GM21390 (cell line): ENCODE measurements at regions not wholly inside any gene's neighbourhood (a gene's known extent, or its start where the extent isn't known, plus 50 kb on each side); places are given as distances from the start of the nearest gene placed in this dataset.
"Not testable (repeated sequence)": the region's sequence is repeated elsewhere in the genome, so short reads cannot be mapped to it uniquely, and the experiment has no call there.

ENCODE experiments used
- ATAC-seq: cut with Tn5 transposase; IDR thresholded peaks from one replicate; pipeline ENCODE4 v1.9.1; 2021; ENCODE audit not compliant: unreplicated experiment

DNA sequence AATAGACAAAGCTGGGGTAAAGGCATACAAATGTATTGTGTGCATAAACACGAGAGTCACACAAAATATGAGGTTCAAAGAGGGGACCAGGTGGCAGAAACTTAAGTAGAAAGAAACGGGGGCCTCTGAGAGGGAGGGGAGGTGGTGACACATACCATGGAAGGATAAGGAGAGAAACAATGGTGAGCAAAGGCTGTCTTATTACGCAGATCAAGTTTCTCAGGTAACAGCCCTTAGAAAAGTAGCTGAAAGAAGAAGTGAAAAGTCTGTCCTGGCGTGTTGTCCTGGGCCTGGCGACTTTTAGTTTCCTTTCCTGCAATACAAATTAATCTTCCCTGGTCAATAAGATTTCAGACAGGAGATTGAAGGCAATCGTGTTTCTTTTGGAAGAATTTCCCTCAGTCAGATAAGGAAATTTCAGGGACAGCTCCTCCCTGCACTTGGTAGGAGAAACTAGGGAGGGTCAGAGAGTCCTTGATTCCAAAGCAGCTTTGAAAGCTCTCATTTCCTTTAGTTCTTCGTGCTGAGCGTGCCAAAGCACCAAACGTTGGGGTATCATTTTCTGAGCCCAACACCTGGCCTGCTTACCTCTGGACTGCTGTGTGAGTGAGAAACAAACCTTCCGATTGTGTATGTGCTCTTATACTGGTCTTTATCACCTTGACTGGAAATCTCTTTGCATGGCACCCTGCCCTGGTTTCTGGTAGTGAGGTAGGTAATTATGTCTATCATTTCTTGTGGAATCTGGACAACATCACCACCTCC, 676.7 kb upstream of the LCORL start:
- no peak for ATAC-seq

DNA sequence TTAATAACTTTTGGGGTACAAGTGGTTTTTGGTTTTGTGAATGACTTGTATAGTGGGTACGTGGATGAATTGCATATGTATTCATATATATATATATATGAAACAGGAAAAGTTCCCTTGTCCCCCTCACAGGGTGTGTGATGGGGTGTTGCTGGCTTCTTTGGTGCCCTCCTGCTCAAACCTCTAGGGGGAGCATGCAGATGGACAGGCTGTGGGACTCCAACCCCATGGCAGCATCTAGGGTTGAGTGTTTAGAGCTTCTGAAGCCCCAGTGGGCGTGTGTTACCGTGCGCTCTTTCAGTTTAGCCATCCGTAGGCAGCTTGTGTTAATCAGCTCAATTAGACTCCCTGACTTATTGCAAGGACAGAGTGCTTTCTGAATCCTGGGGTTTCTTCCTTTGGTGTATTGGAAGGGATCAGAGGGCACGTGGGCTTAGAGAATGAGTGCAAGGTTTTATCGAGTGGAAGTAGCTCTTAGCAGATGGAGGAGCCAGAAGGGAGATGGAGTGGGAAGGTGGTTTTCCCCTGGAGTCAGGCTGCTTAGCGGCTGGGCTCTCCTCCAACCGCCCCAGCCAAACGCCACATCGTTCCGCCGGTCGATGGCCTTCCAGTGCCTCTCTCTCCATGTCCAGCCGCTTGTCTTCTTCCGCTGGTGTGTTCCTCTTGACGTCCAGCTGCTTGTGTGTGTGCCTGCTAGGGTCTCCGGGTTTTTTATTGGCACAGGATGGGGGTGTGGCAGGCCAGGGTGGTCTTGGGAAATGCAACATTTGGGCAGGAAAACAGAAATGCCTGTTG, 674.4 kb upstream of the LCORL start:
- no peak for ATAC-seq

DNA sequence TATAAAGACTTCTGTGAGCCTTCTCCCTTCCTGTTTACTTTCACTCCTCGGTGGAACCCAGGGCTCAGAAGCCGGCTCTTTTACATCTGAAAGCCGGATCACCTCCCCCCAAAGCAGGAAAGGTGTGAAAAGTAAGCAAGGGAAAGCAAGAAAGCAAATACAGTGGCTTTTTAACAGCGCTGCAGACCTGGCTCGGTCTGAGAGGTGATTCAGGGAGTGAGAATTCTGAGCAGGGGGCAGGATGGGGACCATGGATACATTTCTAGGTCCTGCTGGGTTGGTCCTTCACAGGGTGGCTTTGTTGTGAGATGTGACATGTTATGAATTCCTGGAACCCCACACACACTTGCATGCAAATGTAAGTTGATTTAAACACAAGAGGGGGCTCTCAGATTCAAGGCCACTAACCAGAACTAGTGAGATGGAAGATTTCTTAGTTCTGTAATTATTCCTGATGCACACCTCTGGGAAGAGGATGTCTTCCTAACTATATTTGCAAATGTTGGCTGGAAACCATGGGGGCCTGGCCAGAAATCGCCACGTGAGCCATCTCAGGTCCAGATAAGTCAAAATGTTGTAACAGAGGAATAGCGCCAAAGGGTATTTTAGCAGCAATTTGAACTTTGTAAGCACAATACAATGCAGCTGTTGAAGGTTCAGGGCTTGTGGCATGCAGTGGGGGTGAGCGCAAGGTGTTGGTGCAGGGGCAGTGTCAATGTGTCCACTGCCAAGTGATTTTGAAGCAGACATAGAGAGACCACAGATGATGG, 670.1 kb upstream of the LCORL start:
- no peak for ATAC-seq

DNA sequence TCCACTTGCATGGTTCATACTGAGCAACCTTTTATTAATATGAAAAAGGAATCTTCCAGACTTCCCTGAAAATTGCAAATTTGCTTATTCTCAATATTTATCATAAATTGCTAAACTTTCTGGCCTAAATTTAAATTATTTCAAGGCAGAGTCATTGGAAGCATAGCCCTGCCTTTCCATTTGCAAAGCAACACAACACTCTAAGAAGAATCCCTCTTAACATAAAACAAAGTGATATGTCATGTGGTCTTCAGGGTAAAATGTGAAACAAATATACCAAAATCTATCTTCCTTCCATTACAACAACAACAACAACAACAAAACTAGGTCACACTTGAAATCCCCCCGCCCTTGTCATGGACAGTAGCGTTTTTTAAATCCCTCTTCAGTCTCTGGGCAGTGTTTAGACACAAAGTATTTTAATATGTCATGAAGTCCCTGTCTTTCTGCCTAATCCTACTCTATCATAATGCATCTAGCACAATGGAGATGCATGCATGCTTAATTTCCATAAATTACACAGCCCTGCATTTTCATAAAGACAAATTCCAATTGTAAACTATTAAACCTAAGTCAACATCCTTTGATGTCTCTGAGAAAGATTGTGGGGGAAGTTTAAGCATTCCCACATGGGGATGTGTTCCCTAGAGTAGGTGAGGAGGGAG, 668.9 kb upstream of the LCORL start:
- no peak for ATAC-seq

DNA sequence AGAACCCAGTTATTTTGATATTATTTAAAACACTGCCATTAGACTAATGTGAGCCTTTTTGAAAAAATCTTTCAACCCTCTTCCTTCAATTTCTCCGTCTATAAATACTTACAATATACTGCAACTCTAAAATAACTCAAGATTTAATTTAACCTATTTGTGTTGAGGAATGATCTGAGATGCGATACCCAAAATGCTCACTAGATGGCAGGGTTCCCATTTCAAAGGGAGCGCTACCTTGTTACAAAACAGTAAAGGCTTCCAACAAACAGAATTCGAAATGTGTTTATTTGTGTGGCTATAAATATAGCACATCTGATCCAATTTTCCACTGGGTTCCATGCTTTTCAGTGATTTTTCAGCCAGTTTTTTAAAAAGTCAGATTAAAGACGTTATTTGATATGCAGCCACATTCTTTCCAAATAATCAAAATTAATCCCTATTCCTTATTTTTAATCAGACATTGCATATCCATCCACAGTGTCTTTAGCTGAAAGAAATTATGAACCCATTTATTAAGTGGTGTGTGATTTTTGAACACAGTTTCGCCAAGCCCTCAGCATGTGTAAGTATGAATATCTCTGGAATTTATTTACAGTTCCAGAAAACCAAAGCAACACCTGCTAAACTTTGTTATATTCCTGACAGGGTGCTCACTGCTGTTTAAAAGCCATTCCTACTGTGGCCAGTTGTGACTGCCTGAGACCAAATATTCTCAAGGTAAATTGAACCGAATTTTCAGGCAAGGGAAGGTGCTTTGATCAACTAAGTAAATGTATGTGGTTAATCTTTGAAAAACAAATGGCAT, 668.0 kb upstream of the LCORL start:
- peak; percentile 77 for ATAC-seq

DNA sequence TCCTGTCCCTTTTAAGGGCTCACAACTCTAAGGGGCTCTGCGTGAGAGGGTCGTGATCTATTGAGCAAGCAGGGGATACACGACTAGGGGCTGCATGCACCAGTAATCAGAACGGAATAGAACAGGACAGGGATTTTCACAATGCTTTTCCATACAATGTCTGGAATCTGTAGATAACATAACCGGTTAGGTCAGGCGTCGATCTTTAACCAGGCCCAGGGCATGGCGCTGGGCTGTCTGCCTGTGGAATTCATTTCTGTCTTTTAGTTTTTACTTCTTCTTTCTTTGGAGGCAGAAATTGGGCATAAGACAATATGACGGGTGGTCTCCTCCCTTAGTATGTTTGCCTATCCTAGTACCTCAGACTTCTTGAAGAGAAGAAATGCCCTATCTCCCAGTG, 666.8 kb upstream of the LCORL start:
- ATAC-seq = not testable (repeated sequence)

DNA sequence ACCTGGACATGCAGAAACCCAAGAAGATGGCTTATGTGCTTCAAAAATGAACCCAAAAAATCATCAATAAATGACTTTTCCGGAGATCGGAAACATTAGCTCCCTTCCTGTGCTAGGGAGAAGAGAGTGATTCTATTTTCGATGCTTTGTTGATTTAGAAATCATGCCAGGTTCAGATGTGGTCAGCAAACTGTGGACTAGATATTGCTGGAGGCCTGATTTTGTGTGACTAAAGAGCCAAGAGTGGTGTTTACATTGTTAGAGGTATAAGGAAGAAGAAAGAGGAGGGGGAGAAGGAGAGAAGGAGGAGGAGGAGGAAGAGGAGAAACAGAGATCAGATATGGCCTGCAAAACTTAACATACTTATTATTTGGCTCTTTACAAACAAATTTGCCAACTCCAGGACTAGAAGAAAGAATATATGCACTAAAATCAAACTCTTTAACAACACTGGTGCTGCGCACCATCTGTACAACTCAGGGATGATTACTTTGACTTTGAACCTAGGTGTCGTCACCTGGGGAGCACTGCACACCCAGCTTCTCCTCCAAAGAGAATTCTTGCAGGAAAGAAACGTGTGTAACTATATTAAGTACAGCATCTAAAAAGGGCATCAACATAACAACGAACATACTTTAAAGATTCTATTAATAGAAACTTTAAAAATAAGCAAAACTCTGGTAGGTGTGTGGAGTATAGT, 664.9 kb upstream of the LCORL start:
- no peak for ATAC-seq

DNA sequence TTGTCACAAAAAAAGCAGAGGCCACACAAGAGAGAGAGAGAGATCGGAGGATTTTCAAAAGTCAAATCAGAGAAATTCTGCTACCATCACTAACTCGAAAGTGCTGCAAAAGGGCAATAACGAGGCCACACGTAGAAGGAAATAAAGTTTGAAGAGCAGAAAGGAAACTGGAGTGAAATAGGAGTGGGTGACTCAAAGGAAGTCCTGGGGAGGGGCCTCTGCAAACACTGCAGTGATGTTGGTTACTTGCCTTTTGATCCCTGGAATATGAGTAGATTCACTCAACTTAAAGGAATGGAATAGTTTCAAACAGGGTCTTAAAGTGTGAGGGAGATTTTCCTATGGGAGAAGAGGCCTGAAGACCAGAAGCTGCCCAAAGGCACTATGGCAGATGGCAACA, 663.4 kb upstream of the LCORL start:
- no peak for ATAC-seq

DNA sequence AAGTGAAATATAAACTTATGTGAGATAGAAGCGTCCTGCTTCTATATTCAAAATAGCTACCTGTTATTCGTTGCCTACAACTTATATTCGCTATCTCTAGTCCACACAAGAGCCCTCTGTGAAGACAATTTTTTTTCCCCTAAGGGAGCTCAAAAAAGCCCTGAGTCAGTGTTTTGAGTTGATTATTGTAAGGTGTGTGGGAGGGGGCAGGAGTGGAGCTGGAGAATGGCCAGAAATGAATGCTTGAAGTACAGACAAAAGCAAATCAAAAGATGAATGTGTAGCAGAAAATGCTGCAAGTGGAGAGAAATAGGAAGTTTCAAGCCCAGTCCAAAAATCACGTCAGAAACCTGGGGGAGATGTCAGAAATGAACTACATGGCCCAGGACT, 655.0 kb upstream of the LCORL start:
- ATAC-seq = no peak

DNA sequence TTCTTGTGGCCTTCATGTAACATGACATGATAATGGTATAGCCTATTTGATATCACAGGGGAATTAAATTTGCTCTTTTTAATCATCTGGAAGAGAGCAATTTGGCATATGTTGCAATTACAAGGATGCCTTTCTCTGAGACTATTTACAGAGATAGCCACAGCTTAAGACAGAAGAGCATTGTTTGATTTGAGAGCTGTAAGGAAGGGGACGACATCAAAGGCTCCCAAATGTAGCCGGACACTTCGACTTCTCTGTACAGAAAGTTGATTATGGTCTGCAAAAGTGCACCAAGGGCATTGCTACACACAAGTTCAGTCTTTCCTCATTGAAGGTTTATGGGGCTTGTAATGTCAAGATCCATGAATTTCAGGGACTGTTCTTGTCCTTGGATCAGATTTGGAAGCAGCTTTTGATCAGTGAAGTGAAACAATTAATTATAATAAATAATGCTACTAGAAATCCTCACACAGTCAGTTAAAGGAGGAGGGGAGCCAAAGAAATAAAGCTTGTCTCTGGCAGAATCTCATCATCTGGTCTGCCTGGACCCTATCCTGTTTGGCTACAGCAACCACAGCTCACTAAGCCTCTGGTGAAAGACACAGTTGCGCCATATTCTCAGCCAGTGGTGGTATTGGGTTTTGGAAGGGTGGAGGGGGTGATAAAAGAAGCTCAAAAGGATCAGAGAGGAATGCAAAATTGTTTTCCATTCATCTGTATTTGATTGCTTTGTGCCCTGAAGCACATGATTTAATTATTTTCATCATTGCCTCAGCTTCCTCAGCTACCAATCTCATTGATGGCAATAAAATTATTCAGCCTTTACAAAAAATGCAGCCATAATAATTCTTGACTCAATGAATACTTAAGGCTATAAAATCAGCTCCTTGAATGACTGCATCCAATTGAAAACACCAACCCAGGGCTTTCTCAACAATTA, 654.3 kb upstream of the LCORL start:
- no peak for ATAC-seq

DNA sequence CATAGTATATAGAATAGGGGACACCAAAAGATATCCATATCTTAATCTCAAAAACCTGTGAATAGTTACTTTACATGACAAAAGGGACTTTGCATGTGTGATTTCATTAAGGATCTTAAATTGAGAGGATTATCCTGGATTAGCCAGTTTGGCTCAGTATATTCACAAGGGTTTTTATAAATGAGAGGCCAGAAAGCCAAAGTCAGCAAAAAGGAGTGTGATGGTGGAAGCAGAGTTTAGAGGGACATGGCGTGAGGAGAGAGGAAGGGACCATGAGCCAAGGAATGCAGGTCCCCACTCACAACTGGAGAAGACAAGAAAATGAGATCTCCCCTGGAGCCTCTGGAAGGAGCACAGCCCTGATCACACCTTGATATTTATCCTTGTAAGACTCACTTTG, 648.5 kb upstream of the LCORL start:
- ATAC-seq = no peak

DNA sequence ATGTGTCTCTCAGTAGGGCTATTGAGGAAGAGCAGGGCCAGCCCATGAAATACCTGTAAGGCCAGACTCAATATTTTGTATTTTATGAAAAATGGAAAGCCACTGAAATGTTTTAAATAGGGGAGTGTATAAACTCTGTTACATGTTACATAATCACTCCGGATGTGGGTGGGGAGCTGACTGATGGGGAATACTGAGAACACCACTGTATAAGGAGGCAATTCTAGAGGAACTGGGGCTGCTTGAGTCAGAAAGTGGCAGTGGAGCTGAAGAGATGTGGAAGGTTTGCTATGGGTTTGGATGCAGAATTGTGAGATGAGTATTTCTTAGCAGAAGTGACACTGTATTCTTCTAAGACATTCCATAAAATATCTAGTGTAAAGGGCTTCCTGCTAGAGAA, 647.8 kb upstream of the LCORL start:
- no peak for ATAC-seq

DNA sequence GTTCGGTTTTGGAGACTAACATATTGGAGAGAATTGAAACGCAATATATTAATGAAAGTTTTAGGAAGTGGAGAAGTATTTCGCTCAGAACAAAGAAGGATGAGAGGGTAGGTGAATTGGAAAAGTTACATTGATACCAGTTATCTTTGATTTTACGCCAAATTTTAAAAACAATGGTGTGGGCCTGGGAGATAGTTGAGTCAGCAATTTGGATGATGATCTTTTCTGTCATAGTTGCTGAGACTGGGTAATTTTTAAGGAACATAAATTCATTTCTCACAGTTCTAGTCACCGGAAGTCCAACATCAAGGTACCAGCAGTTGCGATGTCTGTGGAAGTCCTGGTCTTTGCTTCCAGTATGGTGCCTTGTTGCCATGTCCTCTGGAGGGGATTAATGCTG, 644.8 kb upstream of the LCORL start:
- ATAC-seq = no peak

DNA sequence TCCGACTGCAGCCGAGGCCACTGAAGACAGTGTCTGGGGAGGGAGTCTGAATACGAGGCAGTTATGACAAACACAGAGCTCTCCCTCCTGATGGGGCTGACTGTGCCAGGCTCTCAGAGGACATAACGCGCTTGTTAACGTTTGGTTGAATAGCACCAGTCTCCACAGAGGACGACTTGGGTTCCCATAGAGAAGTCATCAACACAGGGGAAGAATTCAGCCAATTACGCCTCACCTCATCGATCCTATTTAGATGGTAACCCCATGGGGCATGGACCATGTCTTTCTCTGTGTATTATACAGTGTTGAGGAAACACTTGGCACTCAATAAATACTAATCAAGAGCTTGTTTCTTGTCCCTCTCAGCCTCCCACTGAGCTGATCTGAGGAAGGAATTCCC, 642.6 kb upstream of the LCORL start:
- ATAC-seq = no peak

DNA sequence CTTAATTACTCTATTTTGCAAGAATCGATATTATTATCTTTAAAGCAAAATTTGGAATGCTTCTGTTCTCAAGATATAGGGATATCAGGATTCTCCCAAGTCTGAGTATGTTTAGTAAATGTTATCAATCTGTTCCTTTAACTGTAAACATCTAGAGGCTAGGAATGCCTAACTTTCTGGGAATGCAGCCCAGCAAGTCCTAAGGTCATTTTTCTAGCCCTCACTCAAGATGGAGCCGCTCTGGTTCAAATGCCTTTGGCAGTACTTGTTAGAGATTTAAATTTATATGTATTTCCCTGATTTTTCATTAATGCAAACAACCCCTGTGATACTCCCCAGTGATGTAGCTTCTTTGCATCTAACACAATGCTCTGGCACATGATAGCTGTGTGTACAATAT, 623.8 kb upstream of the LCORL start:
- no peak for ATAC-seq

DNA sequence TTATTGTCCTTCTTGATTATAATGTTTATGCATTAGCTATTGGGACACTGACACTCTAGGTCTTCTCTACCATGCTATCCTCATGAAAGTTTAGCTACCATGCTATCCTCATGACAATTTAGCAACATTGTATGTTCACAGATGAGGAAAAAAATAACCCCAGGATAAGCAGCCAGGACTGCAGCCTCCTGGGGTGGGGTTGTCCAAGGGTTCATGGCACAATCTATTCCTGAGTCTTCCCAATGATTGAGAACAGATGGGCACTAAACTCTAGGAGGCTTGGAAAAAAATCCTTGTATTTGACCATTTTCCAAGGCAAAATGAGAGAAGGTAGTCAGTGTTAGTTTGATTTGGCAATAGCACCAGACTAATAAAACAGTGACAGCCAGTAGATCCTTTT, 619.8 kb upstream of the LCORL start:
- ATAC-seq = no peak

DNA sequence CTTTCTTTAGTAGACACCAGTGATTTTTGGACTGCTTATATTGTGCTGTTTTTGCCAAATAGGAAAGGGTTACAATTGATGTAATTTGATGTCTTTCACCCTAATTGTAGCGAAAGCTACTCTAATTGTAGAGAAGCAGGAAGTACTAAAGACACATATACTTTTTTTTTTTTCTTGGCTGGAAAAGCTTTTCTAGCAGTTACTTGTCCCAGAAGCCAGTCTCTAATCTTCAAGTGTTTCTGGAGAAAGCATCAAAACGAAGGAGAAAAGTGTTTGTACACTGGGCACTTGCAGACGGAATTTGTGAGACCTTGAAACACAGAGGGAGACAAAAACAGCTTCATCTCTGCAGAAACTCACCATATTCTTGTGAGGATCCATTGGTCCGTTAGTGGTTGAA, 616.5 kb upstream of the LCORL start:
- no peak for ATAC-seq

DNA sequence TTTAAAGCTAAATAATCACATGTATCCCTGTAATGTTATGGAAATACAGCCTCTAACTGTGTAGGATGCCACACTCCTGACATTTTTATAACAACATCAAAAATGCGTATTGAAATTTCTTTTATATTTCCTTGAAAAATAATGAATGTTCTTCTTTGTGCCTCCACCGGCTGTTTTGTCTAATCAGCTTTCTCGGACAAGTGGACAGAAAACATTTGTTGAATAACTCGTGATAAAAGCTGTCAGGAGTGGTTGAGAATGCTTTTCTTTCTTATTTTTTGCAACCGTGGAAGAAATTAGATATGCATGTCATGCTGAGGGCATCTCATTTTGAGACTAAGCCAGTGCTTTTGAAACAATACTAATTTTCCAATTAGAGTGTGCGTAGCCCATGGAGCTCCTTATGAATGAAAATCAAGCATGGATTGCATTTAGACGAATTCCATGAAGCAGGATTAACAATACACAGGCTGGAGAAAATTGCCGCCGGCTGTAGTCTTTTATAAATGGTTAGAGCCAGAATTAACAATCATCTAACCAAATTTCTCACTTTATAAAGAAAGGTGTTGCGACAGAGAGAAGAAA, 614.5 kb upstream of the LCORL start:
- no peak for ATAC-seq
